ENCODE measurements at regions not wholly inside any gene's neighbourhood (a gene's known extent, or its start where the extent isn't known, plus 50 kb on each side); places are given as distances from the start of the nearest gene placed in this dataset.
"Not testable (repeated sequence)": the region's sequence is repeated elsewhere in the genome, so short reads cannot be mapped to it uniquely, and the experiment has no call there.

- DNase-seq = no peak
These were observed 733.7 kb downstream of the ZNF385D start for GRCh38 chr3:21017115-21017852.

- no peak for DNase-seq
These were observed 737.4 kb downstream of the ZNF385D start for GRCh38 chr3:21013566-21013965.

GRCh38 chr3:20999661-21000060 lies 751.3 kb downstream of the ZNF385D start:
- no peak for DNase-seq

GRCh38 chr3:20997183-20997582 lies 753.8 kb downstream of the ZNF385D start:
- no peak for DNase-seq

- DNase-seq = no peak
These were observed 760.1 kb downstream of the ZNF385D start for GRCh38 chr3:20990896-20991295.

- DNase-seq = not testable (repeated sequence)
These were observed 761.4 kb downstream of the ZNF385D start for GRCh38 chr3:20989653-20990052.

- no peak for DNase-seq
These were observed 766.3 kb downstream of the ZNF385D start for GRCh38 chr3:20984594-20985205.

GRCh38 chr3:20975188-20975651 lies 775.8 kb downstream of the ZNF385D start:
- no peak for DNase-seq

- DNase-seq = no peak
These were observed 776.6 kb downstream of the ZNF385D start for GRCh38 chr3:20974396-20974795.

- DNase-seq = not testable (repeated sequence)
These were observed 780.2 kb downstream of the ZNF385D start for GRCh38 chr3:20970807-20971206.

- DNase-seq = not testable (repeated sequence)
These were observed 781.5 kb upstream of the SGO1 start for GRCh38 chr3:20967485-20967884.

- DNase-seq = no peak
These were observed 772.2 kb upstream of the SGO1 start for GRCh38 chr3:20958161-20958560.

GRCh38 chr3:20945892-20946291 lies 759.9 kb upstream of the SGO1 start:
- no peak for DNase-seq

GRCh38 chr3:20935791-20936190 lies 749.8 kb upstream of the SGO1 start:
- DNase-seq = no peak

- DNase-seq = no peak
These were observed 745.8 kb upstream of the SGO1 start for GRCh38 chr3:20931834-20932233.

- peak in 1 of 2 experiments; percentile 41 for DNase-seq
These were observed 744.0 kb upstream of the SGO1 start for GRCh38 chr3:20930034-20930433.

- no peak for DNase-seq
These were observed 738.8 kb upstream of the SGO1 start for GRCh38 chr3:20924646-20925385.

GRCh38 chr3:20921112-20921511 lies 735.1 kb upstream of the SGO1 start:
- DNase-seq = not testable (repeated sequence)

GRCh38 chr3:20916951-20917606 lies 731.1 kb upstream of the SGO1 start:
- DNase-seq = no peak

- no peak for DNase-seq
These were observed 728.3 kb upstream of the SGO1 start for GRCh38 chr3:20914310-20914709.

- no peak for DNase-seq
These were observed 726.4 kb upstream of the SGO1 start for GRCh38 chr3:20912406-20912805.

GRCh38 chr3:20909511-20909910 lies 723.5 kb upstream of the SGO1 start:
- no peak for DNase-seq

- DNase-seq = no peak
These were observed 719.3 kb upstream of the SGO1 start for GRCh38 chr3:20905210-20905805.

All from SW 1271 (cell line).